CD4-positive, alpha-beta memory T cell (primary cell): ENCODE measurements at regions not wholly inside any gene's neighbourhood (a gene's known extent, or its start where the extent isn't known, plus 50 kb on each side); places are given as distances from the start of the nearest gene placed in this dataset.
"Not testable (repeated sequence)": the region's sequence is repeated elsewhere in the genome, so short reads cannot be mapped to it uniquely, and the experiment has no call there.

Experiments
- CTCF ChIA-PET: fragments of 350-600 bp; sonication (Branson Sonifier 250); formaldehyde crosslinking; loops from one replicate; lab custom pipeline; 2021; ENCODE audit warnings: inconsistent platforms; ENCODE audit not compliant: partially characterized antibody; lab: Charles Lee
- POLR2A ChIA-PET: fragments of 350-600 bp; sonication (Branson Sonifier 250); formaldehyde crosslinking; loops from one replicate; lab custom pipeline; 2021; ENCODE audit not compliant: partially characterized antibody; lab: Charles Lee
- DNase-seq, 5 donors: peaks; one replicate each; pipeline versions ENCODE4 v3.0.0 to v3.0.0-alpha.2; 2020 to 2022; ENCODE audit warnings: mixed read lengths in 1 of 5
- H3K27ac ChIP-seq: one replicate; pipeline ENCODE4 v1.7.0; 2013; ENCODE audit warnings: low read depth, low read length
- H3K27me3 ChIP-seq: 2 replicates; pipeline ENCODE4 v1.7.0; 2013; ENCODE audit warnings: mild to moderate bottlenecking, low read length, moderate library complexity; ENCODE audit not compliant: insufficient read depth
- H3K36me3 ChIP-seq: 2 replicates; pipeline ENCODE4 v1.7.0; 2013; ENCODE audit warnings: mild to moderate bottlenecking, low read length, moderate library complexity; ENCODE audit not compliant: insufficient read depth
- H3K4me1 ChIP-seq: 2 replicates; pipeline ENCODE4 v1.7.0; 2013; ENCODE audit warnings: mild to moderate bottlenecking, low read length, moderate library complexity; ENCODE audit not compliant: insufficient read depth
- H3K4me3 ChIP-seq, 2 donors: one replicate each; pipeline ENCODE4 v1.7.0; 2013; ENCODE audit warnings: low read length in 2 of 2, mild to moderate bottlenecking in 1 of 2
- H3K9me3 ChIP-seq, 2 donors: one replicate each; pipeline ENCODE4 v1.7.0; 2013; ENCODE audit warnings: low read length in 2 of 2, control low read depth in 1 of 2; ENCODE audit not compliant: control insufficient read depth in 1 of 2
- H3K27ac Mint-ChIP-seq, 7 donors: one replicate each; pipeline ENCODE4 v1.8.0; 2020 to 2021; ENCODE audit warnings: mixed read lengths in 7 of 7, mild to moderate bottlenecking in 6 of 7, inconsistent platforms in 3 of 7, moderate library complexity in 3 of 7
- H3K27me3 Mint-ChIP-seq, 2 donors: one replicate each; pipeline ENCODE4 v1.8.0; 2020 to 2021; ENCODE audit warnings: mixed read lengths in 2 of 2
- H3K36me3 Mint-ChIP-seq, 2 donors: one replicate each; pipeline ENCODE4 v1.8.0; 2020 to 2021; ENCODE audit warnings: mixed read lengths in 2 of 2, inconsistent platforms in 1 of 2, mild to moderate bottlenecking in 1 of 2
- H3K4me1 Mint-ChIP-seq, 4 donors: one replicate each; pipeline ENCODE4 v1.8.0; 2020 to 2021; ENCODE audit warnings: mixed read lengths in 4 of 4, mild to moderate bottlenecking in 1 of 4
- H3K4me3 Mint-ChIP-seq, 8 donors: one replicate each; pipeline ENCODE4 v1.8.0; 2020 to 2021; ENCODE audit warnings: mixed read lengths in 8 of 8, mild to moderate bottlenecking in 7 of 8, moderate library complexity in 6 of 8, inconsistent platforms in 3 of 8
- H3K9me3 Mint-ChIP-seq, 8 donors: one replicate each; pipeline ENCODE4 v1.8.0; 2020 to 2021; ENCODE audit warnings: mixed read lengths in 8 of 8, mild to moderate bottlenecking in 5 of 8, inconsistent platforms in 3 of 8, moderate library complexity in 1 of 8
- intact Hi-C: fragments of 100-400 bp; cut with micrococcal nuclease; formaldehyde crosslinking; loops from one replicate; pipeline ENCODE4 v1.15.1; 2023

DNA sequence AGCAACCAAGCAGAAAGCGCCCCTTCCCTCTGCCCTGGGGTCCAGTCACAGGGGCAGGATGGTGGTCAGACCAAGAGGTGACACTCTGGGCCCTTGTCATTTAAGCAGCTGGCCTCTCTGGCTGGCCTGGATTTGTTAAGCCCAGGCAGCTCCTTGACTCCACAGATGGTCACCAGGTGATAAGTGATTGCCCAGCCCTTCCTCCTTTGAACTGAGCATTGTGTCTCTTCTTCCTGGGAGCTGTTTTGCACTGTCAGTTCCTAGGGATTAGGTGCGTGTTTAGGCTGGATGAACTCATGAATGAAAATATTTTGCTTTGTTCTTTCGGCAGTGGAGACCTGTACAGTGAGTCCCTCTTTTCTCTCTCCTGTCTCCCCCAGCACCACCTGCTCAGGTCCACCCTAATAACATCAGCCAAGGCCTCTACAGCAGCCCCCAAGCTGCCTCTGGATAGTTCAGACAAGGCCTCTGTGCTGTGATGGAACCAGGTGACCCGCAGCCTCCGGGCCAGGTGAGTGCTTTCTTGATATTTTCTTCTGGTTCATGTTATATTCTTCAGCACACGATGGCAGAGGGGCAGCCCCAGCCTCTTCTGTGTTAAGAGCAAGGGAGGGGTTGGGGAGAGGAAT lies 139.7 kb upstream of the PITX1 start:
- Histone ChIP-seq H3K4me1 (no peaks in the 10 kb centered on the region), H3K27me3 (no peaks in the 10 kb centered on the region), H3K27ac (no peak overlapping the region), H3K4me3 (no peak overlapping the region), H3K36me3 (no peaks in the 10 kb centered on the region), H3K9me3 (no peaks in the 10 kb centered on the region)
- ChIA-PET CTCF (no interaction called here), POLR2A (no interaction called here)
- intact Hi-C loops = no loop called here
- Mint-ChIP-seq H3K27me3 (peaks cover 15 to 29% of the 10 kb centered on the region in 2 donors), H3K4me3 (no peak overlapping the region), H3K9me3 (no peaks in the 10 kb centered on the region), H3K4me1 (no peaks in the 10 kb centered on the region), H3K27ac (no peak overlapping the region), H3K36me3 (no peaks in the 10 kb centered on the region)
- no peak for DNase-seq

DNA sequence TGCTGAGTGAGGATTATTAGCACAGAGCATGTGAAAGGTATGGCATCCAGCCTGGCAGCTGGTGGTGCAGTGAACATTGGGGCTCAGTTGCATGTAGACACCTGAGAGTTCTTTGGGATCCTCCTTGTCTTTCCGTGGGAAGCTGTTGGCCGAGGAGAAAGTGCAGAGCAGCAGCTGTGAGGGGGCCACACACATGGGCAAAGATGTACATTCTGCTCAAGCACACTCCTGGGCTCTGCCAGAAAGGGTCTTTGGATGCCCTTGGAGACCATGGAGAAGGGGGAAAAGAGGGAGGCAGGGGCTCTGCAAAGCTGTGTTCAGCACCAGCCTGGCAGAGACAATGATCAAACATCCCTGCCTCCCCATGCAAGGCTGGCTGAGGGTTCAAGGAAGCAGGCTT lies 138.7 kb upstream of the PITX1 start:
- no peak overlapping the region for H3K4me3 ChIP-seq
- Mint-ChIP-seq H3K4me1 (no peaks in the 10 kb centered on the region), H3K4me3 (peak overlapping the region in 1 of 8 donors; percentile 4), H3K36me3 (no peaks in the 10 kb centered on the region), H3K27ac (no peak overlapping the region), H3K9me3 (no peaks in the 10 kb centered on the region), H3K27me3 (peaks cover 17 to 26% of the 10 kb centered on the region in 2 donors)
- no peak overlapping the region for H3K27ac ChIP-seq
- H3K36me3 ChIP-seq = no peaks in the 10 kb centered on the region
- H3K9me3 ChIP-seq = no peaks in the 10 kb centered on the region
- intact Hi-C loops = no loop called here
- no peaks in the 10 kb centered on the region for H3K4me1 ChIP-seq
- DNase-seq = no peak
- ChIA-PET CTCF (no interaction called here), POLR2A (no interaction called here)
- H3K27me3 ChIP-seq = no peaks in the 10 kb centered on the region

DNA sequence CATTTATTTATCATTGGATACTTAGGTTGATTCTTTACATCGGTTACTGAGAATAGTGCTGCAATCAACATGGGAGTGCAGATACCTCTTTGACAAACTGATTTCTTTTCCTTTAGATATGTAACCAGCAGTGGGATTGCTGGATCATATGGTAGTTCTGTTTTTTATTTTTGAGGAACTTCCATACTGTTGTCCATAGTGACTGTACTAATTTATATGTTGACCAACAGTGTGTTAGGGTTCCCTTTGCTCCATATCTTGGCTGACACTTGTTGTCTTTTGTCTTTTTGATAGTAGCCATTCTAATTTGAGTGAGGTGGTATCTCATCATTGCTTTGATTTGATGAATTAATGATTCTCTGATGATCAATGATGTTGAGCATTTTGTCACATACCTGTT lies 137.3 kb upstream of the PITX1 start:
- H3K4me1 ChIP-seq = no peaks in the 10 kb centered on the region
- no peaks in the 10 kb centered on the region for H3K9me3 ChIP-seq
- Mint-ChIP-seq H3K36me3 (no peaks in the 10 kb centered on the region), H3K27me3 (peaks cover 12 to 28% of the 10 kb centered on the region in 2 donors), H3K4me1 (no peaks in the 10 kb centered on the region), H3K4me3 (no peak overlapping the region), H3K27ac (no peak overlapping the region), H3K9me3 (no peaks in the 10 kb centered on the region)
- no peak for DNase-seq
- no peak overlapping the region for H3K4me3 ChIP-seq
- no peaks in the 10 kb centered on the region for H3K36me3 ChIP-seq
- CTCF ChIA-PET = no interaction called here
- no peaks in the 10 kb centered on the region for H3K27me3 ChIP-seq
- POLR2A ChIA-PET = no interaction called here
- intact Hi-C loops = no loop called here
- no peak overlapping the region for H3K27ac ChIP-seq

DNA sequence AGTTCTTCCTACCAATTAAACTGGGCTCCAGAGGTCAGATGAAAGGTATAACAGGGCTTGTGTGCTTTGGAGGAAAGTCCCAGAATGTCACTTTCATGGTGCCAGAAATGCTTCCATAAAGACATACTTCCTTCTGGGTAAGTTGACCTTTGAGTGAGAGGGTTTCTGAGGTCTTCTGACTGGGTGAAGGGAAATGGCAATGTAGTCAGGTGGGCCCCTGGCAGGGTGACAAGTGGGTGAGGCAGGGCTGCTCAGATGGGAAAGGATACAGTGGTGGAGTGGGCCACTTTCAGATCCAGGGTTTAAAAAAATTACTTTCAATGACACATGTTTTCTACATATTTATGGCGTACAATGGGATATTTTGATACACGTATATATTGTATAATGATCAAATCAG lies 136.5 kb upstream of the PITX1 start:
- intact Hi-C loops = no loop called here
- POLR2A ChIA-PET = no interaction called here
- H3K36me3 ChIP-seq = no peaks in the 10 kb centered on the region
- CTCF ChIA-PET = interaction anchor here (0.8 kb wide), 1 partner anchor 20 kb away, joined by 3 read pairs; no protein-coding TSS in a partner anchor
- Mint-ChIP-seq H3K27ac (no peak overlapping the region), H3K36me3 (no peaks in the 10 kb centered on the region), H3K4me3 (no peak overlapping the region), H3K9me3 (peaks cover 0 to 3% (median 0%) of the 10 kb centered on the region in 8 donors), H3K27me3 (peaks cover 12 to 25% of the 10 kb centered on the region in 2 donors), H3K4me1 (no peaks in the 10 kb centered on the region)
- H3K9me3 ChIP-seq = no peaks in the 10 kb centered on the region
- no peak for DNase-seq
- H3K27ac ChIP-seq = no peak overlapping the region
- H3K4me3 ChIP-seq = no peak overlapping the region
- no peaks in the 10 kb centered on the region for H3K4me1 ChIP-seq
- H3K27me3 ChIP-seq = no peaks in the 10 kb centered on the region

DNA sequence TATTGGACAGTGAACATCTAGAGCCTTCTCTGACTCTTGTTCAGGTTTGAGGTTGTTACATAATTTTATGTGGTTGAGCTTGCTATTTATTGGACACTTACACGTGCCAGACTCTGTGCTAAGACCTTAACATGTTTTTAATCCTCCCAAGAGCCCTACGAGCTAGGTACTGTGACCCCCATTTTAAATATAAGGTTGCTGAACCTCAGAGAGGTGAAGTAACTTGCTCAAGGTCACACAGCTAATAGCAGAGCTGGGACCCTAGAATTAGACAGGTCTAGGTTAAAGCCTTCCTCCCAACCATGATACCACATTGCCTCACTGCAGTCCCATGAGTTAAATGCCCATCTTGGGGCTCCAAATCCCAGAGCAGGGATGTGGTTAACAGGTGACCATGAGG lies 135.7 kb upstream of the PITX1 start:
- Histone ChIP-seq H3K36me3 (no peaks in the 10 kb centered on the region), H3K4me3 (no peak overlapping the region), H3K27ac (no peak overlapping the region), H3K27me3 (no peaks in the 10 kb centered on the region), H3K4me1 (no peaks in the 10 kb centered on the region), H3K9me3 (no peaks in the 10 kb centered on the region)
- H3K27ac Mint-ChIP-seq = no peak overlapping the region
- intact Hi-C loops = no loop called here
- ChIA-PET CTCF (interaction anchor here (0.8 kb wide), 1 partner anchor 21 kb away, joined by 3 read pairs; no protein-coding TSS in a partner anchor), POLR2A (no interaction called here)
- peaks cover 10 to 28% of the 10 kb centered on the region in 2 donors for H3K27me3 Mint-ChIP-seq
- no peaks in the 10 kb centered on the region for H3K36me3 Mint-ChIP-seq
- H3K9me3 Mint-ChIP-seq = peaks cover 0 to 7% (median 0%) of the 10 kb centered on the region in 8 donors
- no peaks in the 10 kb centered on the region for H3K4me1 Mint-ChIP-seq
- H3K4me3 Mint-ChIP-seq = no peak overlapping the region
- DNase-seq = no peak

DNA sequence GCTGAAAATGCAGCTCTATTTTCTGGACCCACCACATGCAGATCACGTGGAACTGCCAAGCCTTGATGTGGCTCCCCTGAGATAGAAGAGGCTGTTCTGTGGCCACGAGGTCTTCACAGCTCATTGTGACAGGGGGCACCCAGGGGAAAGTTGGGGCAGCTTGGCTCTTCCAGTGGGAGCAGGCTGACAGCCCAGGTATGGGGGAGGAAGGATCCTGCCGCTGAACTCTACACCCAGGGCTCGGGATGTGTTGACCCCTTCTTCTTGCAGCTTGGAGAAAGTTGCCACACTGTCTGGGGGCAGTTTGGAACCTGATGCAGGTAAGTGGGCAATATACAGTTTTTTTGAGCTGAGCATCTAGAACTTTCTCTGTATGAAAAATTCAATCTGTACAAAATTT lies 133.6 kb upstream of the PITX1 start:
- no peak overlapping the region for H3K27ac ChIP-seq
- H3K27me3 Mint-ChIP-seq = peaks cover 10 to 24% of the 10 kb centered on the region in 2 donors
- POLR2A ChIA-PET = no interaction called here

DNA sequence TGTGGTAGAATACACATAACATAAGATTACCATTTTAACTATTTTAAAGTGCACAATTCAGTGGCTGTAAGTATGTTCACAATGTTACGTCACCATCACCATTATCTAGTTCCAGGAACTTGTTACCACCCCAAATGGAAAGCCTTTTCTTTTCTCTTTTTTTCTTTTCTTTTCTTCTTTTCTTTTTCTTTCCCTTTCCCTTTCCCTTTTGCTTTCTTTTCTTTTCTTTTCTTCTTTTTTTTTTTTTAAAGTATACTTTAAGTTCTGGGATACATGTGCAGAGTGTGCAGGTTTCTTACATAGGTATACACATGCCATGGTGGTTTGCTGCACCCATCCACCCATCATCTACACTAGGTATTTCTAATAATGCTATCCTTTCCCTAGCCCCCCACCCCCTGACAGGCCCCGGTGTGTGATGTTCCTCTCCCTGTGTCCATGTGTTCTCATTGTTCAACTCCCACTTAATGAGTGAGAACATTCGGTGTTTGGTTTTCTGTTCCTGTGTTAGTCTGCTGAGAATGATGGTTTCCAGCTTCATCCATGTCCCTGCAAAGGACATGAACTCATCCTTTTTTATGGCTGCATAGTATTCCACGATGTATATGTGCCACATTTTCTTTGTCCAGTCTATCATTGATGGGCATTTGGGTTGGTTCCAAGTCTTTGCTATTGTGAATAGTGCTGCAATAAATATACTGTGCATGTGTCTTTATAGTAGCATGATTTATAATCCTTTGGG lies 131.0 kb upstream of the PITX1 start:
- H3K36me3 Mint-ChIP-seq, H3K4me1 ChIP-seq, H3K36me3 ChIP-seq, intact Hi-C loops, H3K27me3 ChIP-seq, CTCF ChIA-PET, POLR2A ChIA-PET, H3K4me3 ChIP-seq, H3K27ac Mint-ChIP-seq, DNase-seq, H3K9me3 ChIP-seq, H3K27ac ChIP-seq, H3K4me3 Mint-ChIP-seq, H3K4me1 Mint-ChIP-seq: not testable (repeated sequence)
- Mint-ChIP-seq H3K9me3 (peaks cover 0 to 18% (median 6%) of the 10 kb centered on the region in 8 donors), H3K27me3 (peaks cover 6 to 17% of the 10 kb centered on the region in 2 donors)

More for the DNA sequence above, 133.6 kb upstream of the PITX1 start:
- Mint-ChIP-seq H3K4me3 (no peak overlapping the region), H3K27ac (no peak overlapping the region), H3K9me3 (peaks cover 0 to 12% (median 0%) of the 10 kb centered on the region in 8 donors), H3K36me3 (no peaks in the 10 kb centered on the region), H3K4me1 (no peaks in the 10 kb centered on the region)
- CTCF ChIA-PET = interaction anchor here (1.1 to 1.8 kb wide), 2 partner anchors 20 to 24 kb away, joined by 3 to 6 read pairs; no protein-coding TSS in a partner anchor
- H3K27me3 ChIP-seq = no peaks in the 10 kb centered on the region
- DNase-seq = no peak
- H3K36me3 ChIP-seq = no peaks in the 10 kb centered on the region
- no peaks in the 10 kb centered on the region for H3K4me1 ChIP-seq
- no peak overlapping the region for H3K4me3 ChIP-seq
- intact Hi-C loops = no loop called here
- no peaks in the 10 kb centered on the region for H3K9me3 ChIP-seq
